SU-DHL-6 (cell line): ENCODE measurements at regions not wholly inside any gene's neighbourhood (a gene's known extent, or its start where the extent isn't known, plus 50 kb on each side); places are given as distances from the start of the nearest gene placed in this dataset.

Experiments used
- H2AFZ ChIP-seq: fragments of 200-600 bp; sonication (generic); 2 replicates; pipeline ENCODE4 v1.6.1; 2014; ENCODE audit warnings: low read depth, mild to moderate bottlenecking, moderate library complexity, mixed read lengths, antibody characterized with exemption, low read length; ENCODE audit not compliant: severe bottlenecking
- H3F3A ChIP-seq: fragments of 200-600 bp; shearing (Covaris generic); 2 replicates; pipeline ENCODE4 v1.6.0; 2016; ENCODE audit warnings: antibody characterized with exemption, mild to moderate bottlenecking; ENCODE audit not compliant: insufficient read depth
- H3K27ac ChIP-seq: fragments of 200-600 bp; sonication (generic); 2 replicates; pipeline ENCODE4 v1.5.1; 2016; ENCODE audit warnings: low read depth, mild to moderate bottlenecking, low read length, moderate library complexity, mixed read lengths
- H3K27me3 ChIP-seq: fragments of 200-600 bp; sonication (generic), shearing (Covaris generic); 2 replicates; pipeline ENCODE4 v1.6.0; 2014; ENCODE audit warnings: mild to moderate bottlenecking, low read length
- H3K36me3 ChIP-seq: fragments of 200-600 bp; sonication (generic); 2 replicates; pipeline ENCODE4 v1.6.1; 2014; ENCODE audit warnings: mild to moderate bottlenecking, low read length, mixed read lengths
- H3K4me2 ChIP-seq: fragments of 300-600, 200-600 bp; shearing (Covaris generic), sonication (generic); 2 replicates; pipeline ENCODE4 v1.6.0; 2014; ENCODE audit warnings: low read length, low read depth, mild to moderate bottlenecking; ENCODE audit not compliant: poor library complexity, severe bottlenecking
- H3K4me3 ChIP-seq: fragments of 200-600 bp; sonication (generic); 2 replicates; pipeline ENCODE4 v1.5.1; 2014; ENCODE audit warnings: antibody characterized with exemption, low read length, mild to moderate bottlenecking, mixed read lengths; ENCODE audit not compliant: insufficient read depth, poor library complexity, severe bottlenecking
- H3K79me2 ChIP-seq: fragments of 200-600 bp; sonication (generic); 2 replicates; pipeline ENCODE4 v1.6.1; 2014; ENCODE audit warnings: mild to moderate bottlenecking, low read length, moderate library complexity; ENCODE audit not compliant: insufficient read depth
- H3K9ac ChIP-seq: fragments of 200-600 bp; sonication (generic); 2 replicates; pipeline ENCODE4 v1.7.0; 2014; ENCODE audit warnings: mild to moderate bottlenecking, low read length
- H3K9me2 ChIP-seq: fragments of 200-600 bp; sonication (generic); replicated peaks from 2 replicates; pipeline ENCODE4 v1.6.1; 2014; ENCODE audit warnings: low read length; ENCODE audit not compliant: insufficient read depth
- H3K9me3 ChIP-seq: fragments of 200-600 bp; sonication (generic); 2 replicates; pipeline ENCODE4 v1.6.1; 2014; ENCODE audit warnings: low read length, mixed read lengths; ENCODE audit not compliant: insufficient read depth
- H4K20me1 ChIP-seq: fragments of 200-600 bp; sonication (generic); 2 replicates; pipeline ENCODE4 v1.6.1; 2014; ENCODE audit warnings: low read depth, mild to moderate bottlenecking, antibody characterized with exemption, low read length, moderate library complexity, mixed read lengths
- CTCF ChIP-seq: fragments of 200-600 bp; sonication (generic); IDR thresholded peaks from one replicate; pipeline ENCODE4 v1.5.1; 2017; ENCODE audit warnings: antibody characterized with exemption, mild to moderate bottlenecking, low read length, moderate library complexity; ENCODE audit not compliant: insufficient read depth, poor library complexity, severe bottlenecking
- EZH2phosphoT487 ChIP-seq: fragments of 200-600 bp; sonication (generic), shearing (Covaris generic); conservative IDR thresholded peaks from 2 replicates; pipeline ENCODE4 v1.6.1; 2018; ENCODE audit warnings: mild to moderate bottlenecking, antibody characterized with exemption, low read length, moderate library complexity, mixed read lengths

GRCh38 chr4:137655302-137655701 lies 123.0 kb upstream of the PCDH18 start:
- no peak overlapping the region for H3K27ac ChIP-seq

GRCh38 chr4:137651128-137651527 lies 118.8 kb upstream of the PCDH18 start:
- Histone ChIP-seq H3K9me2 (no peaks in the 10 kb centered on the region), H2AFZ (no peak overlapping the region), H3F3A (no peaks in the 10 kb centered on the region), H3K9me3 (no peaks in the 10 kb centered on the region), H3K79me2 (no peaks in the 10 kb centered on the region), H3K27ac (no peak overlapping the region), H3K9ac (no peak overlapping the region), H3K36me3 (no peaks in the 10 kb centered on the region), H3K4me3 (no peak overlapping the region), H3K27me3 (no peaks in the 10 kb centered on the region), H3K4me2 (no peak overlapping the region), H4K20me1 (no peaks in the 10 kb centered on the region)
- TF ChIP-seq CTCF, result no peak
- TF ChIP-seq EZH2phosphoT487, result no peak

More at GRCh38 chr4:137655302-137655701, 123.0 kb upstream of the PCDH18 start:
- Histone ChIP-seq H3K4me3 (no peak overlapping the region), H3K27me3 (no peaks in the 10 kb centered on the region), H3K9me3 (no peaks in the 10 kb centered on the region), H3K9me2 (no peaks in the 10 kb centered on the region), H3K79me2 (no peaks in the 10 kb centered on the region), H3K36me3 (no peaks in the 10 kb centered on the region), H3K9ac (no peak overlapping the region), H3F3A (no peaks in the 10 kb centered on the region), H4K20me1 (no peaks in the 10 kb centered on the region), H3K4me2 (no peak overlapping the region), H2AFZ (no peak overlapping the region)
- TF ChIP-seq CTCF (no peak), EZH2phosphoT487 (no peak)

GRCh38 chr4:137649711-137650450 lies 117.6 kb upstream of the PCDH18 start:
- no peaks in the 10 kb centered on the region for H3K9me2 ChIP-seq
- no peaks in the 10 kb centered on the region for H3K9me3 ChIP-seq
- H3K9ac ChIP-seq, result no peak overlapping the region
- H3K4me2 ChIP-seq, result no peak overlapping the region
- H3K4me3 ChIP-seq, result no peak overlapping the region
- no peaks in the 10 kb centered on the region for H3F3A ChIP-seq
- H3K27me3 ChIP-seq, result no peaks in the 10 kb centered on the region
- no peak overlapping the region for H2AFZ ChIP-seq
- no peaks in the 10 kb centered on the region for H3K36me3 ChIP-seq
- no peaks in the 10 kb centered on the region for H3K79me2 ChIP-seq
- H4K20me1 ChIP-seq, result no peaks in the 10 kb centered on the region
- TF ChIP-seq EZH2phosphoT487, result no peak
- no peak for TF ChIP-seq CTCF
- no peak overlapping the region for H3K27ac ChIP-seq
